Gastrocnemius medialis (tissue), 4 donors: ENCODE measurements at regions not wholly inside any gene's neighbourhood (a gene's known extent, or its start where the extent isn't known, plus 50 kb on each side); places are given as distances from the start of the nearest gene placed in this dataset.

Source experiments
- POLR2A ChIP-seq, 2 donors: fragments of 450-650 bp; IDR thresholded peaks; one replicate each; pipeline ENCODE4 v1.6.1; 2017; ENCODE audit warnings: antibody characterized with exemption in 2 of 2, mild to moderate bottlenecking in 2 of 2, moderate library complexity in 2 of 2
- TF ChIP-seq, protein P1 (sequence below), 5 experiments: fragments of 450-650 bp in 3 of 5; fragments of 200-600 bp in 2 of 5; sonication (generic) in 2 of 5; IDR thresholded peaks in 4 of 5; conservative IDR thresholded peaks in 1 of 5; 1 replicate in 4 of 5; 2 replicates in 1 of 5; pipeline ENCODE4 v1.5.1; 2016 to 2019; ENCODE audit warnings: antibody characterized with exemption in 5 of 5, mild to moderate bottlenecking in 3 of 5, moderate library complexity in 3 of 5

DNA sequence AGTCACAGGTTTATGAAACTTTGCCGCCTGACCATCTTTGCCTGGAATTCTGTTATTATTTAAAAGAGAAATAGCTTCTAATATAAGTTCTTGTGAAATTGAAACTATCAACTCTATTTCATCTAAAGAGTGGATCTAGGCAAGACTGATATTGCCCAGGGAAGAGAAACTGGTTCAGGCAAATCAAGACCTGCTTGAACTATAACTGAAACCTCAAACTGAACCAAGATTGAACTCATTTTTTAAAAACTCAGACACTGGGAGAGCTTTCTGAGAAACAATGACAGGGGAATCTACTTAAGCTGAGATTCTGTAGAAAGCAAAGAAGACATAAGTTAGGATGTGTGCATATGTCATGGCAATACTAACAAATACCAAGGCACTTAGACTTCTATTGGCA, 815.8 kb downstream of the BRINP1 start:
- TF ChIP-seq, protein P1, sequence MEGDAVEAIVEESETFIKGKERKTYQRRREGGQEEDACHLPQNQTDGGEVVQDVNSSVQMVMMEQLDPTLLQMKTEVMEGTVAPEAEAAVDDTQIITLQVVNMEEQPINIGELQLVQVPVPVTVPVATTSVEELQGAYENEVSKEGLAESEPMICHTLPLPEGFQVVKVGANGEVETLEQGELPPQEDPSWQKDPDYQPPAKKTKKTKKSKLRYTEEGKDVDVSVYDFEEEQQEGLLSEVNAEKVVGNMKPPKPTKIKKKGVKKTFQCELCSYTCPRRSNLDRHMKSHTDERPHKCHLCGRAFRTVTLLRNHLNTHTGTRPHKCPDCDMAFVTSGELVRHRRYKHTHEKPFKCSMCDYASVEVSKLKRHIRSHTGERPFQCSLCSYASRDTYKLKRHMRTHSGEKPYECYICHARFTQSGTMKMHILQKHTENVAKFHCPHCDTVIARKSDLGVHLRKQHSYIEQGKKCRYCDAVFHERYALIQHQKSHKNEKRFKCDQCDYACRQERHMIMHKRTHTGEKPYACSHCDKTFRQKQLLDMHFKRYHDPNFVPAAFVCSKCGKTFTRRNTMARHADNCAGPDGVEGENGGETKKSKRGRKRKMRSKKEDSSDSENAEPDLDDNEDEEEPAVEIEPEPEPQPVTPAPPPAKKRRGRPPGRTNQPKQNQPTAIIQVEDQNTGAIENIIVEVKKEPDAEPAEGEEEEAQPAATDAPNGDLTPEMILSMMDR (IDR thresholded peaks at IDR 0.05 in 4 of 5, conservative IDR thresholded peaks at IDR 0.05 in 1 of 5), result no peak
- TF ChIP-seq POLR2A (IDR thresholded peaks at IDR 0.05), result no peak
